Nephron (organoid): ENCODE measurements at regions not wholly inside any gene's neighbourhood (a gene's known extent, or its start where the extent isn't known, plus 50 kb on each side); places are given as distances from the start of the nearest gene placed in this dataset.

Experiments
- H3K27ac Mint-ChIP-seq, 3 experiments: 2 replicates each; pipeline ENCODE4 v1.8.0; 2020; ENCODE audit warnings: mixed read lengths in 3 of 3, mild to moderate bottlenecking in 2 of 3, moderate library complexity in 1 of 3
- H3K27me3 Mint-ChIP-seq: 2 replicates; pipeline ENCODE4 v1.8.0; 2021; ENCODE audit warnings: low read depth, mild to moderate bottlenecking, moderate library complexity, mixed read lengths
- H3K36me3 Mint-ChIP-seq: 2 replicates; pipeline ENCODE4 v1.8.0; 2020; ENCODE audit warnings: low read depth, mixed read lengths
- H3K4me1 Mint-ChIP-seq: 2 replicates; pipeline ENCODE4 v1.8.0; 2020; ENCODE audit warnings: mixed read lengths
- H3K4me3 Mint-ChIP-seq, 3 experiments: 2 replicates each; pipeline ENCODE4 v1.8.0; 2020; ENCODE audit warnings: mild to moderate bottlenecking in 3 of 3, mixed read lengths in 3 of 3, moderate library complexity in 2 of 3
- H3K9me3 Mint-ChIP-seq: 2 replicates; pipeline ENCODE4 v1.8.0; 2020; ENCODE audit warnings: mixed read lengths
- TF ChIP-seq, protein P1 (sequence below), 3 experiments: fragments of 200-600 bp; sonication (generic); IDR thresholded peaks; one replicate each; pipeline ENCODE4 v1.5.0; 2021; ENCODE audit warnings: antibody characterized with exemption in 3 of 3; ENCODE audit not compliant: unreplicated experiment in 3 of 3

DNA sequence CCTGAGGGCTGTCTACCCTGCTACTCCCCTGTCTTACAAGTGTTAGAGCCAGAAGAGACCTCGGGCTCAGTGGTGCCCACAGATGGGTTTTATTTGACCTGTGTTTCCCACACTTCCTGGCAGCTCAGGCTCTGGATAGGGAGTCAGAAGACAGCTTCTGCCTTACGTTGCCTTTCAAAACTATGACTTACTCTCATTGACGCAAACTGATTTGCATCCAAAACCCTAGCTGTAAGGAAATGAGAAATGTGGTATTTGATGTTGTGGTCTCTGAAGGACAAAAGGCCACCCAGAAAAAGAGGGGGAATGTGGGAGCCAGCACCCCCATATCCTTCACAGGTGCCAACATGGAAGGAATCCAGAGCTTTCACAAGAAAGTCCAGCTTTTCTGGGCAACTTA lies 180.2 kb downstream of the ATG4C start:
- H3K36me3 Mint-ChIP-seq = no peaks in the 10 kb centered on the region
- H3K9me3 Mint-ChIP-seq = no peaks in the 10 kb centered on the region
- no peak overlapping the region for H3K27ac Mint-ChIP-seq
- H3K4me1 Mint-ChIP-seq = peaks cover 22% of the 10 kb centered on the region
- H3K27me3 Mint-ChIP-seq = peaks cover 12% of the 10 kb centered on the region
- TF ChIP-seq, protein P1, sequence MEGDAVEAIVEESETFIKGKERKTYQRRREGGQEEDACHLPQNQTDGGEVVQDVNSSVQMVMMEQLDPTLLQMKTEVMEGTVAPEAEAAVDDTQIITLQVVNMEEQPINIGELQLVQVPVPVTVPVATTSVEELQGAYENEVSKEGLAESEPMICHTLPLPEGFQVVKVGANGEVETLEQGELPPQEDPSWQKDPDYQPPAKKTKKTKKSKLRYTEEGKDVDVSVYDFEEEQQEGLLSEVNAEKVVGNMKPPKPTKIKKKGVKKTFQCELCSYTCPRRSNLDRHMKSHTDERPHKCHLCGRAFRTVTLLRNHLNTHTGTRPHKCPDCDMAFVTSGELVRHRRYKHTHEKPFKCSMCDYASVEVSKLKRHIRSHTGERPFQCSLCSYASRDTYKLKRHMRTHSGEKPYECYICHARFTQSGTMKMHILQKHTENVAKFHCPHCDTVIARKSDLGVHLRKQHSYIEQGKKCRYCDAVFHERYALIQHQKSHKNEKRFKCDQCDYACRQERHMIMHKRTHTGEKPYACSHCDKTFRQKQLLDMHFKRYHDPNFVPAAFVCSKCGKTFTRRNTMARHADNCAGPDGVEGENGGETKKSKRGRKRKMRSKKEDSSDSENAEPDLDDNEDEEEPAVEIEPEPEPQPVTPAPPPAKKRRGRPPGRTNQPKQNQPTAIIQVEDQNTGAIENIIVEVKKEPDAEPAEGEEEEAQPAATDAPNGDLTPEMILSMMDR (IDR thresholded peaks at IDR 0.05; ENCODE audit: unreplicated experiment in 3 of 3) = no peak
- no peak overlapping the region for H3K4me3 Mint-ChIP-seq

DNA sequence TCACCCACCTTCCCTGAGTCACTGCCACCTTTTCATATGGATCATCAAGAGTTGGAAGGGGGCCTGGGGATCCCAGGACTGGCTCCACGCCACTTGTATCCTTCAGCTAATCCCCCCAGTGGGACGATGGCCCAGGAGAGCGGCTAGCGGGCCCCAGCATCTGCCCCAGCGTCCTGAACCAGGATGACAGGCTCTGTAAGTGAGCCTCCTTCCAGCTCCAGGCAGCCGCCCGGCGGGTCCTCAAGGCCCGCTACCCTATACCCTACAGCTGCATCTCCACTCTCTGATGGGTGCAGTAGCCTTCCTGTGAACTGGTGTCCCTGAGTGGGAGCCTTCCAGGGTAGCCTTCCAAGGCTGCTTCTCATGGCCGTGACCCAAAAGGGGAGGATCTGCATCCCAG lies 183.1 kb downstream of the ATG4C start:
- H3K4me1 Mint-ChIP-seq = peaks cover 20% of the 10 kb centered on the region
- H3K27me3 Mint-ChIP-seq = peaks cover 9% of the 10 kb centered on the region
- H3K27ac Mint-ChIP-seq = no peak overlapping the region
- H3K4me3 Mint-ChIP-seq = no peak overlapping the region
- H3K36me3 Mint-ChIP-seq = no peaks in the 10 kb centered on the region
- no peaks in the 10 kb centered on the region for H3K9me3 Mint-ChIP-seq
- TF ChIP-seq, protein P1 (IDR thresholded peaks at IDR 0.05; ENCODE audit: unreplicated experiment in 3 of 3) = no peak

DNA sequence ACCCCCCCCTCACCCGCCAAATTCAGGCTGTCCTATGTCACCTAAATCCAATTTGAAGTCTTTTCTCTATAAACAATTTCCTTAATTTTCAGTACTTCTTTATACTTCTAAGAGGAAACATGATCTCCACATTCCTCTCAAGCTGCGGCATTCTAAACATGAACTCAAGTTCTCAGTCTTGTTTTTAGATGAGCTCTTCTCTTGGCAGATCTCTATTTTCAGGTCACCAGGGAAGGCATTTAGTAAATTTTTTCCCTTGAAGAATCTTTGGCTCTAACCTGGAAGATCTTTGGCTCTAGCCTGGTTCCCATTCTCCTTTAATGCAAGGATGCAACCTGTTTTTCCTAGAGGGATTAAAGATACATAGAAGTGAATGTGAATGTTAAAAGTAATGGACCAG lies 193.4 kb downstream of the ATG4C start:
- H3K36me3 Mint-ChIP-seq = no peaks in the 10 kb centered on the region
- H3K27ac Mint-ChIP-seq = peak overlapping the region in 2 of 3 experiments; percentile 1 to 4
- H3K9me3 Mint-ChIP-seq = no peaks in the 10 kb centered on the region
- H3K4me3 Mint-ChIP-seq = no peak overlapping the region
- TF ChIP-seq, protein P1 (IDR thresholded peaks at IDR 0.05; ENCODE audit: unreplicated experiment in 3 of 3) = no peak
- peaks cover 20% of the 10 kb centered on the region for H3K4me1 Mint-ChIP-seq
- peaks cover 3% of the 10 kb centered on the region for H3K27me3 Mint-ChIP-seq

DNA sequence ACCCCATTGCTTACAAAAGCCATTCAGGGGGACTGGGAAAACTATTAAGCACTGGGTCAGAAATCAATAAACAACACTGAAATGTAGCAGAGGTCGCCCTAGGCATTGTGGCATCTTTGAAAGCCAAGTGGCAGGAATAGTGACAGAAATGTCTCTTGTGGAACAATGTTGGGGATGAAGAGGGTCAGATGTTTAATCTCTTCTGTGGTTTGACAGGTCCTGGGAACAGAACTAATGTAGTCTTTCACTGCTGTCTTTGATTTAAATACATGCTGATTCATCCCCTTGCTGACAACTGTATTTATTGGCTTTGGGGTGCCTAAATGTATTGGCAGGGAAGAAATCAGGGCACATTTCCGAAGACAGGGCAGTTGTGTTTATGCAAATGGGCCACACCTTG lies 194.8 kb downstream of the ATG4C start:
- H3K27ac Mint-ChIP-seq = no peak overlapping the region
- H3K4me3 Mint-ChIP-seq = no peak overlapping the region
- peaks cover 3% of the 10 kb centered on the region for H3K27me3 Mint-ChIP-seq
- H3K36me3 Mint-ChIP-seq = no peaks in the 10 kb centered on the region
- H3K9me3 Mint-ChIP-seq = no peaks in the 10 kb centered on the region
- TF ChIP-seq, protein P1 (IDR thresholded peaks at IDR 0.05; ENCODE audit: unreplicated experiment in 3 of 3) = no peak
- peaks cover 20% of the 10 kb centered on the region for H3K4me1 Mint-ChIP-seq

DNA sequence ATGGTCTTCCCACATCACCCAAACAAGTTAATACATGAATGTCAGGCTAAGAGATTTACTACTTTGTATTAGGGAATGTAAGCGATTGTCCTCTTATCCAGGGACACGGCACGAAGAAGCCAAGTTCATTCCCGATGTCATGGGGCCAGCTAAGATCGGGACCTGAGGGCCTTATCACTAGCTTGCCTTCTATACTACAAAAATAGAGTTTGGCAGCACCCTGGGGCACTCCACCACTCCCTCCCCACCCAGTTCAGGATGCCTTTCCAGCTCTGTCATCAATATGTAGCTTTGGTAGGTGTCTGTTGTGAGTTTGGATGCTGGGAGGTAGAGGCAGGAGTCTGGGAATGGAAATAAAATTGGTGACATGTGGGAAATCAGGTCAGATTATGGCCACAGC lies 197.5 kb downstream of the ATG4C start:
- Mint-ChIP-seq H3K4me1 (peaks cover 20% of the 10 kb centered on the region), H3K9me3 (no peaks in the 10 kb centered on the region), H3K27me3 (peaks cover 3% of the 10 kb centered on the region), H3K36me3 (no peaks in the 10 kb centered on the region), H3K27ac (no peak overlapping the region), H3K4me3 (no peak overlapping the region)
- TF ChIP-seq, protein P1 (IDR thresholded peaks at IDR 0.05; ENCODE audit: unreplicated experiment in 3 of 3) = no peak

DNA sequence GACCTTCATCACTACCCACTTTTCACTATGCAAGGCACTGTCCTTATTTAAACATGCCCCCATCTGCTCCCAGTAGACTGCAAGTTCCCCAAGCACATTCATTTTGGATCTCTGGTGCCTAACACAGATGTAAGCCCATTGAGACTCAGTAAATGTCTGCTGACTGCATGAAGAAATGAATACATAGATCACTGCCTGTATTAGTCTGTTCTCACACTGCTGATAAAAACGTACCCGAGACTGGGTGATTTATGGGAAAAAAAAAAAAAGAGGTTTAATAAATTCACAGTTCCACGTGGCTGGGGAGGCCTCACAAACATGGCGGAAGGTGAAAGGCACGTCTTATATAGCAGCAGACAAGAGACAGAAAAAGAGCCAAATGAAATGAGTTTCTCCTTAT lies 204.9 kb downstream of the ATG4C start:
- Mint-ChIP-seq H3K36me3 (no peaks in the 10 kb centered on the region), H3K9me3 (no peaks in the 10 kb centered on the region), H3K27ac (no peak overlapping the region), H3K4me1 (no peaks in the 10 kb centered on the region), H3K27me3 (peaks cover 23% of the 10 kb centered on the region), H3K4me3 (no peak overlapping the region)
- TF ChIP-seq, protein P1 (IDR thresholded peaks at IDR 0.05; ENCODE audit: unreplicated experiment in 3 of 3) = no peak
